ENCODE measurements at regions not wholly inside any gene's neighbourhood (a gene's known extent, or its start where the extent isn't known, plus 50 kb on each side); places are given as distances from the start of the nearest gene placed in this dataset.

DNA sequence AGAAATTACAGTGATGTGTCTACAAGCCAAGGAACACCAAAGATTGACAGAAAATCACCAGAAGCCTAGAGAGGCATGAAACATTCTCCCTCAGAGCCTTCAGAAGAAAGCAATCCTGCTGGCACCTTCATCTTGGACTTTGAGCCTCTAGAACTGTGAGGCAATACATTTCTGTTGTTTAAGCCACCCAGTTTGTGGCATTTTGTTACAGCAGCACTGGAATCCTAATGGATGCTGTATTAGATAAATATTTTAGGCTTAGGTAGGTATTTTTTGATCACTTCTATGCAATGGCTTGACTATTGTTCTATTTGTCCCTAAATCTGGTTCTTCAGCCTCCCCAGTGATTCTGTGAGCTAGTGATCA, 453.1 kb downstream of the LTN1 start:
- no peaks in the 10 kb centered on the region for H3K4me1 ChIP-seq (ENCODE audit: control insufficient read depth in 1 of 2, insufficient read depth in 2 of 2, low read length in 2 of 2)
- no peaks in the 10 kb centered on the region for H3K36me3 ChIP-seq (ENCODE audit: control insufficient read depth in 1 of 2, insufficient read depth in 2 of 2, low read length in 2 of 2)
- no peak overlapping the region for H3K27ac ChIP-seq (ENCODE audit: low read length)
- no peaks in the 10 kb centered on the region for H3K9me3 ChIP-seq (ENCODE audit: control insufficient read depth in 1 of 2, low read length in 2 of 2)
- H3K27me3 ChIP-seq (ENCODE audit: low read depth, low read length): no peaks in the 10 kb centered on the region
- no peak overlapping the region for H3K4me3 ChIP-seq (ENCODE audit: low read depth in 1 of 2, low read length in 2 of 2)

DNA sequence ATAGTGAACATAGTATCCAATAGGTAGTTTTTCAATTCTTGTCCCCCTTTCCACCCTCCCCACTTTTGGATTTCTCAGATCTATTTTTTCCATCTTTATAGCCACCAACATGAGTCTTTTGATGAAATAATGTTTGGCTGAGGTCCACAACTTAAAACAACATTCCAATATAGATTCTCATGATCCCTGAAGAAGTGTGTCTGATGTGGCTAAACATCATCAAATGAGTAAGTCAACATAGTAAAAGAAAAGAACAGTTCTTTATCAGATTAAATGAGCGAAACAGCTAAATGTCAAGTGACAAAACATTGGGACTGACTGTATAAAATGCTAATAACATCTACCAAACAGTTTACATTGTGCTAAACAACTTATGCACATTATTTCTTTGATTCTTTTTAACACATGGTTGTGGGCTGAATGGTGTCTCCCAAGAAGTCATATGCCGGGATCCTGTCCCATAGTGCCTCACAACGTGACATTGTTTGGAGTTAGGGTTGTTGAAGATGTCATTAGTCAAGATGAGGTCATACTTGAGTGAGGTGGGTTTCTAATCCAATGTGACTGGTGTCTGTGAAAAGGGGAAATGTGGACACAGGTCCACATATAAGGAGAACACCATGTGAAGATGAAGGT, 453.6 kb downstream of the LTN1 start:
- H3K36me3 ChIP-seq (ENCODE audit: control insufficient read depth in 1 of 2, insufficient read depth in 2 of 2, low read length in 2 of 2): no peaks in the 10 kb centered on the region
- H3K4me3 ChIP-seq (ENCODE audit: low read depth in 1 of 2, low read length in 2 of 2): no peak overlapping the region
- H3K4me1 ChIP-seq (ENCODE audit: control insufficient read depth in 1 of 2, insufficient read depth in 2 of 2, low read length in 2 of 2): no peaks in the 10 kb centered on the region
- H3K9me3 ChIP-seq (ENCODE audit: control insufficient read depth in 1 of 2, low read length in 2 of 2): no peaks in the 10 kb centered on the region
- no peaks in the 10 kb centered on the region for H3K27me3 ChIP-seq (ENCODE audit: low read depth, low read length)
- H3K27ac ChIP-seq (ENCODE audit: low read length): no peak overlapping the region

DNA sequence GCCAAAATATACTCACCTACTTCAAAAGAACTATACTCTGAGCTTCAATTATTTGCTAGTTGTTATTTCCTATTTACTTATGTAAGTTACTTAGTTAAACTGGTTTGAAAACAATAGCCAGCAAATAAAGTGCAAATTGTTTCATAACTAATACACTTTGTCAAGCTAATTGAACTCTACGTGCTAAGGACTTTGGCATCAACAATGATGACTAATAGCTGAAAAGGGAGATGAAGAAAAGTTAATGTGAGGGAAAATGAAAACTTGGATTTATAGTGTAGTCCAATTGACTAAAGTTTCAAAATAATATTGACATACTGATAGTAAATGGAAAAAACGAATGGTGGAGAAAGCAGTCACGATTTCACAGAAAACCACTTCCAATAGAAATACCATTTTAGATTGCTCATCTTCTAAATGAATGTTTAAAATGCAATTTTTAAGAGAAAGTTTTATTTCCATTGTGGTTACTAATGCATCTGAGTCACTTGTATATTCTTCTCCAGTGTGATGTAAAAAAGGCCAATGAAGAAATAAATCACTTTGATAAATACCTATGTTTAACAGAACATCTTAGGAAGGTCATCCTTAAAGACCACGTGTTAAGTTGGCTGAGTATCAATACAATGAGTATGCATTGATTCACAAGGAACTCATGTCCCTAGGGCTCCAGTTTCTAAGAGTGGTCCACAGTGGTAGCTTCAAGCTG, 455.2 kb downstream of the LTN1 start:
- Histone ChIP-seq H3K4me3 (ENCODE audit: low read depth in 1 of 2, low read length in 2 of 2) (no peak overlapping the region), H3K27ac (ENCODE audit: low read length) (no peak overlapping the region)

GRCh38 chr21:28532446-28532845, 460.2 kb downstream of the LTN1 start:
- Histone ChIP-seq H3K36me3 (ENCODE audit: control insufficient read depth in 1 of 2, insufficient read depth in 2 of 2, low read length in 2 of 2) (no peaks in the 10 kb centered on the region), H3K9me3 (ENCODE audit: control insufficient read depth in 1 of 2, low read length in 2 of 2) (peaks cover 0 to 2% of the 10 kb centered on the region in 2 donors), H3K4me1 (ENCODE audit: control insufficient read depth in 1 of 2, insufficient read depth in 2 of 2, low read length in 2 of 2) (no peaks in the 10 kb centered on the region), H3K4me3 (ENCODE audit: low read depth in 1 of 2, low read length in 2 of 2) (no peak overlapping the region), H3K27me3 (ENCODE audit: low read depth, low read length) (no peaks in the 10 kb centered on the region), H3K27ac (ENCODE audit: low read length) (no peak overlapping the region)

More for the DNA sequence above, 455.2 kb downstream of the LTN1 start:
- Histone ChIP-seq H3K9me3 (ENCODE audit: control insufficient read depth in 1 of 2, low read length in 2 of 2) (no peaks in the 10 kb centered on the region), H3K36me3 (ENCODE audit: control insufficient read depth in 1 of 2, insufficient read depth in 2 of 2, low read length in 2 of 2) (no peaks in the 10 kb centered on the region), H3K4me1 (ENCODE audit: control insufficient read depth in 1 of 2, insufficient read depth in 2 of 2, low read length in 2 of 2) (no peaks in the 10 kb centered on the region), H3K27me3 (ENCODE audit: low read depth, low read length) (no peaks in the 10 kb centered on the region)

DNA sequence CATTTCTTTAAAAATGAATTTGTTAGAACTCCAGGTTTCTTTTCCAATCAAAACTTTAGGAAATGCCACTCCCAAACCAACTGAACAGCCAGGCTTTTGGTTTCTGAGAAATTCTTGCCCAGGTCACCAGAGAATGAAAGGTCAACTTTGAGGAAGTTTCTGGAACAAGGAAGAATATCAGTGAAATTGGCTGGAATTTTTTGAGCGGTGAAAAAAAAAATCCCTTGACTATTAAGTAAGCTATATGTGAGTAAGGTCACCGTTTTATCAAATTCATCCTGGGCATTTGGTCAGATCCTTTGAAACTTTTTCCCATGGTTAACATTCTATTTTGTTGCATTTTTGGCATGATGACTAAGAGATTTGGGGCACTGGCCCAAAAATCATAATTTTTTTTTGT, 469.3 kb downstream of the LTN1 start:
- Histone ChIP-seq H3K36me3 (ENCODE audit: control insufficient read depth in 1 of 2, insufficient read depth in 2 of 2, low read length in 2 of 2) (no peaks in the 10 kb centered on the region), H3K27me3 (ENCODE audit: low read depth, low read length) (no peaks in the 10 kb centered on the region), H3K27ac (ENCODE audit: low read length) (no peak overlapping the region), H3K9me3 (ENCODE audit: control insufficient read depth in 1 of 2, low read length in 2 of 2) (no peaks in the 10 kb centered on the region), H3K4me1 (ENCODE audit: control insufficient read depth in 1 of 2, insufficient read depth in 2 of 2, low read length in 2 of 2) (no peaks in the 10 kb centered on the region), H3K4me3 (ENCODE audit: low read depth in 1 of 2, low read length in 2 of 2) (no peak overlapping the region)

GRCh38 chr21:28522014-28522799, 470.5 kb downstream of the LTN1 start:
- H3K4me1 ChIP-seq (ENCODE audit: control insufficient read depth in 1 of 2, insufficient read depth in 2 of 2, low read length in 2 of 2): no peaks in the 10 kb centered on the region
- H3K27ac ChIP-seq (ENCODE audit: low read length): peak overlapping the region; percentile 27
- H3K36me3 ChIP-seq (ENCODE audit: control insufficient read depth in 1 of 2, insufficient read depth in 2 of 2, low read length in 2 of 2): no peaks in the 10 kb centered on the region
- H3K4me3 ChIP-seq (ENCODE audit: low read depth in 1 of 2, low read length in 2 of 2): no peak overlapping the region
- no peaks in the 10 kb centered on the region for H3K27me3 ChIP-seq (ENCODE audit: low read depth, low read length)
- H3K9me3 ChIP-seq (ENCODE audit: control insufficient read depth in 1 of 2, low read length in 2 of 2): no peaks in the 10 kb centered on the region

GRCh38 chr21:28518630-28519029, 474.0 kb downstream of the LTN1 start:
- Histone ChIP-seq H3K27me3 (ENCODE audit: low read depth, low read length) (no peaks in the 10 kb centered on the region), H3K36me3 (ENCODE audit: control insufficient read depth in 1 of 2, insufficient read depth in 2 of 2, low read length in 2 of 2) (no peaks in the 10 kb centered on the region), H3K9me3 (ENCODE audit: control insufficient read depth in 1 of 2, low read length in 2 of 2) (no peaks in the 10 kb centered on the region), H3K4me3 (ENCODE audit: low read depth in 1 of 2, low read length in 2 of 2) (no peak overlapping the region), H3K27ac (ENCODE audit: low read length) (no peak overlapping the region), H3K4me1 (ENCODE audit: control insufficient read depth in 1 of 2, insufficient read depth in 2 of 2, low read length in 2 of 2) (no peaks in the 10 kb centered on the region)

GRCh38 chr21:28516991-28517592, 475.6 kb downstream of the LTN1 start:
- no peaks in the 10 kb centered on the region for H3K27me3 ChIP-seq (ENCODE audit: low read depth, low read length)
- H3K4me1 ChIP-seq (ENCODE audit: control insufficient read depth in 1 of 2, insufficient read depth in 2 of 2, low read length in 2 of 2): no peaks in the 10 kb centered on the region
- no peaks in the 10 kb centered on the region for H3K9me3 ChIP-seq (ENCODE audit: control insufficient read depth in 1 of 2, low read length in 2 of 2)
- no peak overlapping the region for H3K27ac ChIP-seq (ENCODE audit: low read length)
- H3K36me3 ChIP-seq (ENCODE audit: control insufficient read depth in 1 of 2, insufficient read depth in 2 of 2, low read length in 2 of 2): no peaks in the 10 kb centered on the region
- H3K4me3 ChIP-seq (ENCODE audit: low read depth in 1 of 2, low read length in 2 of 2): no peak overlapping the region

- H3K4me1 ChIP-seq (ENCODE audit: control insufficient read depth in 1 of 2, insufficient read depth in 2 of 2, low read length in 2 of 2): no peaks in the 10 kb centered on the region
- H3K9me3 ChIP-seq (ENCODE audit: control insufficient read depth in 1 of 2, low read length in 2 of 2): no peaks in the 10 kb centered on the region
- H3K4me3 ChIP-seq (ENCODE audit: low read depth in 1 of 2, low read length in 2 of 2): no peak overlapping the region
- H3K36me3 ChIP-seq (ENCODE audit: control insufficient read depth in 1 of 2, insufficient read depth in 2 of 2, low read length in 2 of 2): no peaks in the 10 kb centered on the region
- H3K27ac ChIP-seq (ENCODE audit: low read length): no peak overlapping the region
- H3K27me3 ChIP-seq (ENCODE audit: low read depth, low read length): no peaks in the 10 kb centered on the region
Observed at GRCh38 chr21:28516021-28516420, 476.7 kb downstream of the LTN1 start.

- no peaks in the 10 kb centered on the region for H3K36me3 ChIP-seq (ENCODE audit: control insufficient read depth in 1 of 2, insufficient read depth in 2 of 2, low read length in 2 of 2)
- no peaks in the 10 kb centered on the region for H3K9me3 ChIP-seq (ENCODE audit: control insufficient read depth in 1 of 2, low read length in 2 of 2)
- no peak overlapping the region for H3K4me3 ChIP-seq (ENCODE audit: low read depth in 1 of 2, low read length in 2 of 2)
- no peaks in the 10 kb centered on the region for H3K4me1 ChIP-seq (ENCODE audit: control insufficient read depth in 1 of 2, insufficient read depth in 2 of 2, low read length in 2 of 2)
- H3K27me3 ChIP-seq (ENCODE audit: low read depth, low read length): no peaks in the 10 kb centered on the region
- no peak overlapping the region for H3K27ac ChIP-seq (ENCODE audit: low read length)
Observed at GRCh38 chr21:28513428-28513827, 479.2 kb downstream of the LTN1 start.

- Histone ChIP-seq H3K27ac (ENCODE audit: low read length) (no peak overlapping the region), H3K4me3 (ENCODE audit: low read depth in 1 of 2, low read length in 2 of 2) (no peak overlapping the region), H3K36me3 (ENCODE audit: control insufficient read depth in 1 of 2, insufficient read depth in 2 of 2, low read length in 2 of 2) (no peaks in the 10 kb centered on the region), H3K27me3 (ENCODE audit: low read depth, low read length) (no peaks in the 10 kb centered on the region), H3K4me1 (ENCODE audit: control insufficient read depth in 1 of 2, insufficient read depth in 2 of 2, low read length in 2 of 2) (no peaks in the 10 kb centered on the region), H3K9me3 (ENCODE audit: control insufficient read depth in 1 of 2, low read length in 2 of 2) (peaks cover 0 to 20% of the 10 kb centered on the region in 2 donors)
Observed at GRCh38 chr21:28509031-28509430, 483.6 kb downstream of the LTN1 start.

Data from muscle layer of duodenum (tissue), 2 donors.